ENCODE measurements at regions not wholly inside any gene's neighbourhood (a gene's known extent, or its start where the extent isn't known, plus 50 kb on each side); places are given as distances from the start of the nearest gene placed in this dataset.

- DNase-seq, result no peak
Observed at GRCh38 chr2:59084326-59084725, 843.2 kb upstream of the FANCL start.

DNA sequence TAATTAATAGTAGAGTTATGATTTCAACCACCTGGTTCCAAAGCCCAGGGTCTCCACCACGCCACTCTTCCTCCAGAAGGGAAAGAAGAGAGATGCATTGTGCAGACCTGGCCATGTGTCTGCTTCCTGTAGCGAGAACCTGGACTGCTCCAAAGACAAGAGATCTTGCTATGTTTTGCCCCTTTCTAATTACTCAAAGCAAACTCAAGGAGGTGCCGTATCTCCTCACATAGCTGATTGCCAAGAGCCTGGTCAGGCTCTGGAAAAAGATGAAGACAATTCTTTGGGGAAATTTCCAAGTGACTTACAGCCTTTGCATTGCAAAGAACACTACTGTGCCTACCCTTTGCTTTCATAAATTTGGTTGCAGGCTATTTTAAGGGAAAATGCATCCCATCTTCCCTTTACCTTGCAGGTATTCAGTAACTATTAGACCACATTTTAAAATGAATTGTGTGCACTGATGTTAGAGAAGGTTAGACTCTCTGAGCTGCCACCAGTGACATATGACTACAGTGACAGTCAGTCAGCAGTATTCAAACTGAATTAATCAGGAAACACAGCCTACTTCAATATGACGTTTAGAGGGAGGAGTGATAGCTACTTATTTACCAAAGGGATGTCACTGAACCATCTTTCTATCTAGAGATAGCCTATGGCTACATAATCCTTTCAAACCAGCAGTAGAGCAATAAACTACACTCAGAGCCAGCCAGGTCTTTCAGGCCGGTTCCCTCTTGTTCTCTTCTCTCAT is 842.1 kb upstream of the FANCL start:
- DNase-seq, result no peak

DNA sequence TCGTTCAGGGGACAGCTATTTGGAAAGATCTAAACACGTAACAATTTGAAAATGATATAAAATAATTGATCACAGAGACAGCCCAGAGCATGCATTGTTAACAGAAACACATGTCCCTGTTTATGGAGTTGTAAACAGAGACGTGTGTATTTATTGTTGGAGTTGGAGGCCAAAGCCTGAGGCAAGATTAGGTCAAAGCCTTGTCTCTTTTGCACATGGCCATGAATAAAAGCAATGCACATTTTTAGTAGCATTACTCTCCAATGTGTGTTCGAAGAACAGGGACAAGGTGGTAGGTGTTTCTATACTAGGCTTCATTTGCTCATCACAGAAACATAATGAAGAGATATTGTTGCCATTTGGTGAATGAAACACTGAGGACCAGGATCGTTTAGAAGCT is 841.5 kb upstream of the FANCL start:
- DNase-seq, result no peak

DNA sequence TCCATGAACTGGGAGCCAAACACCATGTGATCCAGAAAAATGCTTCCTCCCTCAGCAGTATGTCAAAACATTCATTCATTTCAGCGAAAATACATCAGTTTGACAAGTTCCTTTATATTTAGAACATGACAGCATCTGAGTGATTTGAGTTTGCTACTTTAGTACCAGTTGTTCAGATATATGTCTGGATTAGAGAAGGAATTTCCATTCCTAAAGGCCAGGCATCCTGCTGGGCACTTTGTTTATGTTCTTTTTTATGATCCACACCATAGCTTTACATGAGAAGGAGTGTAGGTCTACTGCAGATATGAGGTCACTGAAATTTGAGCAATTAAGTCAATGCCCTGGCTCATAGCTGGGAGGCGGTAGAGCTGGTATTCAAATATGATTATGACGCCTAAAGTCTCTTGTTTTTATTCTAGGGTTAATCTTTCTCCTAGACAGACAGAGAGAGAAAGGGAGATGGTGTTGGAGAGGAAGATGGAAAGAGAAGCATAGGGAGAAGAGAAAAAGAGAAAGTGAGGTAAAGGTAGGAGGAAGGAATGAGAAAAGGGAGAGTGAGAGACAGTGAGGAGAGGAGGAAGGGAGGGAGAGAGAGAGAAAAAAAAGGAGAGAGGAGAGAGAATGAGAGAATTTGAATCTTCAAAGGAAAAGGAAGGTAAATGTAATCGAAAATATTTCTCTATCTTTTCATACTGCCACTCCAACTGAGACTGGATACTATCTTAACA is 839.5 kb upstream of the FANCL start:
- no peak for DNase-seq

- DNase-seq, result no peak
Observed at GRCh38 chr2:59077981-59078531, 836.9 kb upstream of the FANCL start.

DNA sequence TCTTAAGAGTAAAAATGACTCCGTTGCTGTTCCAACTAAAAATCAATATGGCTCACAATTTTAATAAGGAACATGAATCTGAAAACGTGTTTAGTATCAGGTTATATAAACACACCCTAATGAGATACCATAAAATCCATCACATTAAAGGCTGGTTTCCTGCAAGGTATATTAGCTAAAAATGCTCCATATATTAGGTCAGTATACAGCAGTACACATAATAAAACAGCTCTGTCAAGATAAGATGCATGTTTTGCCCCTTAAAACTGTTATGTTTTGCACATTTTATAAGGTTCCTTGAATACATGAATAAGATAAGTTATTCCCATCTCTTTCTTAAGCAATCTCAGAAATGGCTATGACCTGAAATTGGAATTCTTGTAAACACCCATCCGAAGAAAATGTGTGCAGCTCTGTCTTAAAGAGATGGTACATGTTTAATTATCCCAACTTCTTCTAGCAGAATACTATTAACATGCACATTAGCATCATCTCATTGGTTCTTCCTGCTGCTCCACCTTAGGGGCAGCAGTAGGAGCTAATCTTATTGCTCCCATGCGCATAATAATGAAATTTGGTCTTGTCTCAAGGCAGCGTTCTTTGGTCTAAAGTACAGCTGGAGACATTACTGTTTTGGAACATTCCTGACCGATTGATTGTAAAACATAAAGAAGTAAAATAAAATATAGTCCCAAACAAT is 836.1 kb upstream of the FANCL start:
- DNase-seq, result no peak

DNA sequence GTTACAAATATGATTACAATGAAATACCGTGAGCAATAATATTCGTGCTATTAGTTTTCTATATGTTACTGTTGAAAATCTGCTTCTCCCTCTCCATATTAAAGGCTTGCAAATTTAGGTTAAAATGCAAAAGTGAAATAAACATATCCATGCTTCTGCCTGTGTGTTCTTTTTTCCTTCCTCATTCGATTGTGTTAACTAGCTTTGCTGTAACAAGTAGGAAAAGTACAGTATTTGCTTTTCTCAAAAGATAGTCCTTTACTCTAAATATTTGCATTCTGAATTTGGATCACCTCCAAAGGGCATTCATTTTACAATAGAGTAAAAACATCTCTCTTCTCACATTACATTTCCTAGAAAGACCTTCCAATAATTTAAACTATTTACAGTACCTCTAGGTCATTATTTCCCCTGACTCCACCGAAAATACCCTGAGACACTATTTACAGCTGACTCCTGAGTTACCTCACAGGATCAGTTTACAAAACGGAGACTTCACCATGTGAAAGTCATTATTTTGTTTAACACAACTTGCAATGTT is 835.0 kb upstream of the FANCL start:
- DNase-seq, result no peak

- DNase-seq, result no peak
Observed at GRCh38 chr2:59074071-59074470, 832.9 kb upstream of the FANCL start.

DNA sequence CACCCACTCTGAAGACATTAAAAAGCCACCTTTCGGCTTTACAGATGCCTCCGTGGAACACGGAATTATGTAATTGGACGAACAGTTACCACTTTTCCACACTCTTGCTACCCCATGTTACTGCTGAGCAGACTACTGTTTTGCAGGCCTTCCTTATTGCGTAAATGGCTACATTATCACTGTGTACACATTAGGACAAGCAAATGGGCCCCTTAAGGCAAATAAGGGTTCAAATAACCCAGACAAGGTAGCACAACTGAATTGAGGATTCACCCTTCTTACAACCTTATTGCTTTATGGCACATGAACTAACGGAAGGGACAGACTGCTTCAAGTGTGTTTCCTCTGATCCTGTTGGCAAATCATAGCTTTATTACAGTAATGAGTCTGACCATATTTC is 832.2 kb upstream of the FANCL start:
- DNase-seq, result no peak

GRCh38 chr2:59068255-59068654 is 827.1 kb upstream of the FANCL start:
- DNase-seq, result no peak

DNA sequence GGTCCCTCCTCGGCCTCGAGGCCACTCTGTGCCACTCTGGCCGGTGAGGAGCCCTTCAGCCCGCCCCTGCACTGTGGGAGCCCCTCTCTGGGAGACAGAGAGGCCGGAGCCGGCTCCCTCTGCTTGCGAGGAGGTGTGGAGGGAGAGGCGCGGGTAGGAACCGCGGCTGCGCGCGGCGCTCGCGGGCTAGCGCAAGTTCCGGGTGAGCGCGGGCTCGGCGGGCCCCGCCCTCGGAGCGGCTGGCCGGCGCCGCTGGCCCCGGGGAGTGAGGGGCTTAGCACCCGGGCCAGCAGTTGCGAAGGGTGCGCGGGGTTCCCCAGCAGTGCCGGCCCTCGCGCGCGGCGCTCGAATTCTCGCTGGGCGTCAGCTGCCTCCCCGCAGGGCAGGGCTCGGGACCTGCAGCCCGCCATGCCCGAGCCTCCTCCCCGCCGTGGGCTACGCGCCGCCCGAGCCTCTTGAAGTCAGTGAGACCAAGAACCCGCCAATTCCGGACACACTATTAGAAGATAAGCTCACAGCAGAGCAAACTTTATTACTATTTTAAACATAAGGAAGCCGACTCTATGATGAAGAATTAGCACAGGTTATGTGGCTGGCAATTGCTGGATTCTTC is 825.8 kb upstream of the FANCL start:
- no peak for DNase-seq

- no peak for DNase-seq
Observed at GRCh38 chr2:59047373-59047995, 806.4 kb upstream of the FANCL start.

- DNase-seq, result no peak
Observed at GRCh38 chr2:59046401-59047372, 805.6 kb upstream of the FANCL start.

GRCh38 chr2:59044736-59045135 is 803.6 kb upstream of the FANCL start:
- DNase-seq, result no peak

DNA sequence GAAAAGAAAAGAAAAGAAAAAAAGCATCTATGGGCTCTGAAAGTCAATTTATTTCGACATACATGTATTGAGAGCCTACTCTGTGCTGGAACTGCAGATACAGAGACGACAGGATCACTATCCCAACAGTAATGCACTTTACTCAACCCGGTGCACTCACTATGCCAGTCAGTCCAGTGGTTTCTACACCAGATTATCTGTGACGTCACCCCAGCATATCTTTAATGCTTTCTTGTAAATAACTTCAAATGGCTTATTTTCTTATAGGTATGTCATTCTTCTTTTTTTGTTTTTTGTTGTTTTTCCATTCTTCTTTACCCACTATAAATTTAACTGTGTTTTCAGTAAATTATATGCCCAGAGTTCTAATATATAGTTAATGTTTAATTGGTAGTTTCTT is 800.0 kb upstream of the FANCL start:
- DNase-seq, result no peak

DNA sequence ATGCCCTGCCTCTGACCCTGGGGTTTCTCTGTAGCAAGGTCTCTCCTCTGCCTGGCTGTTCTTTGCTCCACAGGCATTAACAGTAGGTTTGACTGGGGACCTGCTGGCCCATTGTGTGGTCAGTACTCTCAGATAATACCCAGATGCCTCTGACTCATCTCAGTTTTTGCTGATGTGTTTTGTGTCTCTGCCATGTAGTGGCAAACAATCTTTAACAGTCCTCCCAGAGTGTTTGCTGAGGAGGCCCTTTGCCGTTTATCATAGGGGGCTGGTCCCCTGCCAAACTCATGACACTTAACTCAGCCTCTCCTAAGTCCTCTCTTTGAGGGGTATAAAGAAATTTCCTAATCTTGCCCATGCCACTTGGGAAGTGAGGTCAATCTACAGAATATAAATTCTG is 793.7 kb upstream of the FANCL start:
- no peak for DNase-seq

DNA sequence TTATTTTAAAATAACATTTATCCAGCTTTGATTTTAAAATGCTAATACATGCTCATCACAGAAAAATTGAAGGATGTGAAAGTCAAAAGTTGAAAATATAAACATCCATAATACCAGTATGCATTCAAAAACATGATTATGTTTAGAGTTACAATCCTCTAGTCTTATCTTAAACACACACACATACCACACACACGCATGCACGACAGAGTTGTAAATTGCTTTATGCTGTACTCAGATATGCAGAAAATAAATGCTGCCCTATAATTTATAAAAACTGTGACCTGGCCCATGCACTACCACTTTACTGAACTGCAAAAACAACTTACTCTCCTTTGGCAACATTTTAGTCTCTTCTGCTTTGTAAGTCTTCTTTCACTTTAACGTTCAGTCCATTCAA is 793.0 kb upstream of the FANCL start:
- DNase-seq, result no peak

GRCh38 chr2:59033661-59034060 is 792.5 kb upstream of the FANCL start:
- no peak for DNase-seq

DNA sequence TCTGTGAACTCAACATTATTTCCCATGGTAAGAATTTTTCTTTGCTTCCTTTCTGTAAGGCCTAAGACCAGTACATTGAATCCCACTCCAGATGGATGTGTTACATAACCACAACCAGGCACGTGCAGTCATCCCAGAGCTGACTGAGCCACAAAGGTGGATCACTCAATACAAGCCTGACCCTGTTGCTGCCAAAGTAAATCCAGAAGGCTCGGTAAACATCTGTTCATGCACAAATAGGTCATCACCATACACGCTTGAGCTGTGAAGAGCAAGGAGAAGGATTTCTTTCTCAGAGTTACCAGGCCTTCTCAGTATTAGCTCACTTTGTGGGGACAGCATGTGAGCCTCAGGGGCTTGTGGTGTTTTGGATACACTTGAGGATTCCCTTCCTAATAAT is 791.4 kb upstream of the FANCL start:
- DNase-seq, result no peak

GRCh38 chr2:59029058-59029457 is 787.9 kb upstream of the FANCL start:
- DNase-seq, result no peak

DNA sequence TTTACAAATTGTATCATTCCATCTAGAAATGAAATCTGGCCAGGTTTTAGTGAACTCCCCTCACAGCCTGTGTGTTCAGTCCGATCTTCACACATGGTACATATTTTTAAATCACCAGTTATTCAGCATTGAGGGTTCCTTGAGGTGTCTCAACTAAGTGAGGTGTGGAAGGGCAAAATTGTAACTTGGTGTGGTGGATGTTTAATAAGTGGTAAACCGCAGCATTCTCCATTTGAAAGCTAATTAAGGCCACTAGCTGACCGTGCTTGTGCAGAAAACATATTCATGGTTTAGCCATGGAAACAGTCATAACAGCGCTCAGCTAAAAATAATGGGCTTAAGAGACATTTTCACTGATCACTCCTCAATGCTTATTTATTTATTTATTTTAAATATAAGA is 786.2 kb upstream of the FANCL start:
- DNase-seq, result no peak
